Mesothelial cell of epicardium (in vitro differentiated cells): ENCODE measurements at regions not wholly inside any gene's neighbourhood (a gene's known extent, or its start where the extent isn't known, plus 50 kb on each side); places are given as distances from the start of the nearest gene placed in this dataset.

Experiments used
- DNase-seq, 2 experiments: peaks; one replicate each; pipeline ENCODE4 v3.0.0; 2021; ENCODE audit warnings: low spot score in 2 of 2; ENCODE audit not compliant: unreplicated experiment in 2 of 2
- H3K27ac Mint-ChIP-seq: 2 replicates; pipeline ENCODE4 v1.8.0; 2021; ENCODE audit warnings: mixed read lengths
- H3K27me3 Mint-ChIP-seq: 2 replicates; pipeline ENCODE4 v1.8.0; 2021; ENCODE audit warnings: low read depth, mixed read lengths
- H3K36me3 Mint-ChIP-seq: 2 replicates; pipeline ENCODE4 v1.8.0; 2021; ENCODE audit warnings: mixed read lengths
- H3K4me1 Mint-ChIP-seq: 2 replicates; pipeline ENCODE4 v1.8.0; 2021; ENCODE audit warnings: mixed read lengths
- H3K4me3 Mint-ChIP-seq: 2 replicates; pipeline ENCODE4 v1.8.0; 2021; ENCODE audit warnings: mild to moderate bottlenecking, moderate library complexity, mixed read lengths
- H3K9me3 Mint-ChIP-seq: 2 replicates; pipeline ENCODE4 v1.8.0; 2021; ENCODE audit warnings: mixed read lengths
- TF ChIP-seq, protein P1 (sequence below): fragments of 200-600 bp; sonication (generic); IDR thresholded peaks from one replicate; pipeline ENCODE4 v1.5.0; 2021; ENCODE audit warnings: antibody characterized with exemption; ENCODE audit not compliant: unreplicated experiment

DNA sequence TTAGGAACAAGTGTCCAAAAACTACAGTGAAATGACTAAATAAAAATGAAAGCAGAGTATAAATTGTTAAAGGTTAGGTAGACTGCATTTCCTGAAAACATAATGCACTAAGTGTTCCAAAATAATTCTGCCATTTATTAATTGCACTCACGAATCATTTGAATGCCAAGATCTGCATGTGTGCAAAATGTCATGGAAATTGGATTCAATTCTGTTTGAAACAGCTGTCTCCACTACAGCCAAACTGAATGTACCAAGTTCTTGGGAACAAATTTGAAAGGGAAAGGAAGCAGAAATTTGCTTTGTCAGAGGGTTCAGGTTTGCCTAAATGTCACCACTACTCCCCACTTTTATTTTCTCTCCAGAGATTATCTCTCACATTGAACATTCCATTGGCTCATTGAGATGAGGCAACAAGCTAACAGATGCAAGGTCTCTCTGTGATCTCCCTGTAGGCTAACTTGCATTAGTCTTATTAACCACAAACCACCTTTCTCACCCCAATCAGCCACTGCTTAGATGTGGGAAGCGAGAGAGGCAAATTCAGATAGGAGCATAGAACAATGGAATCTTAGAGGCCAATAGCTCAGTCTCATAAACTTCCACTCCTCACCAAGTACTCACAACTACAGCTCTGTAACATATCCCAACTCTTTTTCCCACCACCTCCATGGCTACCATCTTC lies 226.6 kb downstream of the KDR start:
- Mint-ChIP-seq H3K36me3 (no peaks in the 10 kb centered on the region), H3K4me1 (peaks cover 3% of the 10 kb centered on the region), H3K27me3 (peaks cover 3% of the 10 kb centered on the region), H3K9me3 (no peaks in the 10 kb centered on the region), H3K27ac (no peak overlapping the region), H3K4me3 (no peak overlapping the region)
- TF ChIP-seq, protein P1, sequence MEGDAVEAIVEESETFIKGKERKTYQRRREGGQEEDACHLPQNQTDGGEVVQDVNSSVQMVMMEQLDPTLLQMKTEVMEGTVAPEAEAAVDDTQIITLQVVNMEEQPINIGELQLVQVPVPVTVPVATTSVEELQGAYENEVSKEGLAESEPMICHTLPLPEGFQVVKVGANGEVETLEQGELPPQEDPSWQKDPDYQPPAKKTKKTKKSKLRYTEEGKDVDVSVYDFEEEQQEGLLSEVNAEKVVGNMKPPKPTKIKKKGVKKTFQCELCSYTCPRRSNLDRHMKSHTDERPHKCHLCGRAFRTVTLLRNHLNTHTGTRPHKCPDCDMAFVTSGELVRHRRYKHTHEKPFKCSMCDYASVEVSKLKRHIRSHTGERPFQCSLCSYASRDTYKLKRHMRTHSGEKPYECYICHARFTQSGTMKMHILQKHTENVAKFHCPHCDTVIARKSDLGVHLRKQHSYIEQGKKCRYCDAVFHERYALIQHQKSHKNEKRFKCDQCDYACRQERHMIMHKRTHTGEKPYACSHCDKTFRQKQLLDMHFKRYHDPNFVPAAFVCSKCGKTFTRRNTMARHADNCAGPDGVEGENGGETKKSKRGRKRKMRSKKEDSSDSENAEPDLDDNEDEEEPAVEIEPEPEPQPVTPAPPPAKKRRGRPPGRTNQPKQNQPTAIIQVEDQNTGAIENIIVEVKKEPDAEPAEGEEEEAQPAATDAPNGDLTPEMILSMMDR = no peak
- no peak for DNase-seq

DNA sequence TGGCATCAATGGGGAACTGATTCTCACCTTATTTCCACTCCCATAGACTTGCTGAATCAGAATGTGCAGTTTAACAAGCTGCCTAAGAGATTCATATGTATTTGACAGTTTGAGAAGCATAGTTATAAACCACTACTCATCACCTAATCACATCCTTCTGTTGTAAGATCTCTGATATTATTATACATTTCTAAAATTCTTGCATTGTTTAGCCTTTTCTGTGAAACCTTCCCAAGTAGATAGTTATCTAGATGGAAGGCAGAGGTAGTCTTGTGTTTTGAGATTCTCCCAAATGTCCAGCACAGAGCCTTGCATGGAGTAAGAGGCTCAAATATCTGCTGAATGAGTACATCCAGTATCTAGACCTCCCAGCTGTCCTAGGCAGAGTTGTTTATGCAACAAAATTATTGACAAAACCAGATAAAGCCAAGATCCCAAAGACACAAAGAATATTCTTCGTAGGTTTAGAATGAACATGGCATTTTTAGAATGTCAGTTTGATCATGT lies 227.3 kb downstream of the KDR start:
- no peaks in the 10 kb centered on the region for H3K9me3 Mint-ChIP-seq
- no peak for DNase-seq
- H3K36me3 Mint-ChIP-seq = no peaks in the 10 kb centered on the region
- no peak overlapping the region for H3K27ac Mint-ChIP-seq
- H3K4me1 Mint-ChIP-seq = peaks cover 3% of the 10 kb centered on the region
- TF ChIP-seq, protein P1 = no peak
- no peak overlapping the region for H3K4me3 Mint-ChIP-seq
- H3K27me3 Mint-ChIP-seq = peaks cover 5% of the 10 kb centered on the region

DNA sequence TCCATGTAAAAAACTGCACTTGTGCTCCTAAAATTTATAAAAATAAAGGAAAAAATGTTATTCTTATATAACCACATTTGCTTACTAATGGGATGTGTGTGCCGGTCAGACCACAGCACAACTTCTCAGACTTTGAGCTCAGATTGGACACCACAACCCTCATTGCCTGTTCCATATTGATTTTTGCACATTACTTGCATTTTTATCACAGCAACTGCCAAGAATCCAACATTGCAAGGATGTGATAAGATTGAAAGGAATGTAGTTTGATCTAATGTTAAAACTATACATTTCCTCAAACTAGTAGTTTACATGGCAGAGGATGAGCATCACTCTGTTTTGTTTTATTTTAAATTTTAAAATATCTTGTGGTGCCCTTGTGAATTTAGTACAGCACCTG lies 227.8 kb downstream of the KDR start:
- Mint-ChIP-seq H3K36me3 (no peaks in the 10 kb centered on the region), H3K4me3 (no peak overlapping the region), H3K4me1 (peaks cover 3% of the 10 kb centered on the region), H3K27me3 (peaks cover 5% of the 10 kb centered on the region), H3K27ac (no peak overlapping the region), H3K9me3 (no peaks in the 10 kb centered on the region)
- DNase-seq = no peak
- TF ChIP-seq, protein P1 = no peak

DNA sequence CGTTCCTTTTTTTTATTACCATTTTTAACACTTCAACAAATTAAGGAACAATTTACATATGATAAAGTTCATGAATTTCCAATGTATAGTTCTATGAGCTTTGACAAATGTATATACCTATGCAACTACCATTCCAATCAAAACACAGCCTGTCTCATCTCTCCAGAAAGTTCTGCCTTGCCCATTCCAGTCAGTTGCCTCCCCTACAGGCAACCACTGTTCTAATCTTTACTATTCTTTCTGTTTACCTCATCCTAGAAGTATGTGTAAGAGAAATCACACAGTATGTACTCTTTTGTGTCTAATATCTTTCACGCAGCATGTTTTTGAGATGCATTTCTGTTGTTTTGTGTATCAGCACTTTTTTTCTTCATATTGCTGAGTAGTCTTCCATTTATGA lies 224.9 kb downstream of the KIT start:
- DNase-seq = no peak

DNA sequence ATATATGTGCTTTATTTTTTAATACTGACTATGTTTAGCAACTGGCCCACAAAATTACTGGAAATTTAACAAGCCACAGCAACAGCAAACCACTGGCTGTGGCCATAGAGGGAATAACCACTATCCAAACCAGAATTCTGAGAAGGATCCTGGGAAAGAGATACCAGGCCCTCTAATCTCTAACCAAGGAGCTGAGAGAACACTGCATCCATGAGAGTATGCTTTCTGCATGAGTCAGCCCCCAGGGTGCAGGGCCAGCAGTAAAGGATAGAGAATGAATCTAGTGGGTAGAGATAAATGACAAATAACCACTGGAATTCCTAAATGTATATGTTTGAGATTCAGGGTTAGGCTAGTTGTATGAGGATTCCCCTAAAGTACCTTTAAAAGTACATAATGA lies 221.8 kb downstream of the KIT start:
- peaks cover 6% of the 10 kb centered on the region for H3K9me3 Mint-ChIP-seq
- TF ChIP-seq, protein P1 = no peak
- no peak overlapping the region for H3K4me3 Mint-ChIP-seq
- no peak overlapping the region for H3K27ac Mint-ChIP-seq
- DNase-seq = no peak
- H3K36me3 Mint-ChIP-seq = no peaks in the 10 kb centered on the region
- H3K27me3 Mint-ChIP-seq = no peaks in the 10 kb centered on the region
- no peaks in the 10 kb centered on the region for H3K4me1 Mint-ChIP-seq

More for the DNA sequence above, 224.9 kb downstream of the KIT start:
- H3K27ac Mint-ChIP-seq = no peak overlapping the region
- H3K9me3 Mint-ChIP-seq = no peaks in the 10 kb centered on the region
- H3K36me3 Mint-ChIP-seq = no peaks in the 10 kb centered on the region
- no peaks in the 10 kb centered on the region for H3K4me1 Mint-ChIP-seq
- H3K27me3 Mint-ChIP-seq = no peaks in the 10 kb centered on the region
- no peak overlapping the region for H3K4me3 Mint-ChIP-seq
- TF ChIP-seq, protein P1 = no peak
